NCI-H526 (cell line): ENCODE measurements at regions not wholly inside any gene's neighbourhood (a gene's known extent, or its start where the extent isn't known, plus 50 kb on each side); places are given as distances from the start of the nearest gene placed in this dataset.

Experiments
- DNase-seq, 2 experiments: peaks; one replicate each; lab custom pipeline; 2025; lab: John Stamatoyannopoulos, UW

GRCh38 chr11:92865352-92865751 lies 104.1 kb upstream of the MTNR1B start:
- DNase-seq = no peak

- no peak for DNase-seq
Measured at GRCh38 chr11:92866679-92867282, 102.7 kb upstream of the MTNR1B start.

- peak; percentile 96 to 98 for DNase-seq
Measured at GRCh38 chr11:92867913-92868619, 101.4 kb upstream of the MTNR1B start.

- no peak for DNase-seq
Measured at GRCh38 chr11:92869716-92870115, 99.7 kb upstream of the MTNR1B start.

- no peak for DNase-seq
Measured at GRCh38 chr11:92870196-92870832, 99.1 kb upstream of the MTNR1B start.

GRCh38 chr11:92873551-92873950 lies 95.9 kb upstream of the MTNR1B start:
- DNase-seq = no peak

GRCh38 chr11:92875473-92875872 lies 94.0 kb upstream of the MTNR1B start:
- DNase-seq = no peak

- DNase-seq = peak in 1 of 2 experiments; percentile 40
Measured at GRCh38 chr11:92879086-92879485, 90.4 kb upstream of the MTNR1B start.

GRCh38 chr11:92880381-92880780 lies 89.1 kb upstream of the MTNR1B start:
- DNase-seq = no peak

- no peak for DNase-seq
Measured at GRCh38 chr11:92881940-92882450, 87.5 kb upstream of the MTNR1B start.

GRCh38 chr11:92882828-92883611 lies 86.4 kb upstream of the MTNR1B start:
- no peak for DNase-seq

GRCh38 chr11:92885600-92885999 lies 83.9 kb upstream of the MTNR1B start:
- DNase-seq = peak in 1 of 2 experiments; percentile 43

GRCh38 chr11:92886243-92886905 lies 83.1 kb upstream of the MTNR1B start:
- peak; percentile 90 to 96 for DNase-seq

- DNase-seq = no peak
Measured at GRCh38 chr11:92888696-92889095, 80.8 kb upstream of the MTNR1B start.

- no peak for DNase-seq
Measured at GRCh38 chr11:92890846-92891245, 78.6 kb upstream of the MTNR1B start.

- no peak for DNase-seq
Measured at GRCh38 chr11:92892802-92893684, 76.4 kb upstream of the MTNR1B start.

- no peak for DNase-seq
Measured at GRCh38 chr11:92894197-92894596, 75.3 kb upstream of the MTNR1B start.

GRCh38 chr11:92897487-92897886 lies 72.0 kb upstream of the MTNR1B start:
- peak in 1 of 2 experiments; percentile 36 for DNase-seq

- DNase-seq = no peak
Measured at GRCh38 chr11:92902417-92902816, 67.0 kb upstream of the MTNR1B start.

GRCh38 chr11:92907671-92908070 lies 61.8 kb upstream of the MTNR1B start:
- no peak for DNase-seq

- DNase-seq = no peak
Measured at GRCh38 chr11:92909214-92909613, 60.2 kb upstream of the MTNR1B start.
